Loucy (cell line): ENCODE measurements at regions not wholly inside any gene's neighbourhood (a gene's known extent, or its start where the extent isn't known, plus 50 kb on each side); places are given as distances from the start of the nearest gene placed in this dataset.

ENCODE experiments used
- H2AFZ ChIP-seq: fragments of 200-600 bp; sonication (generic); 2 replicates; pipeline ENCODE4 v1.6.0; 2016; ENCODE audit warnings: antibody characterized with exemption, mild to moderate bottlenecking, low read length, moderate library complexity
- H3F3A ChIP-seq: fragments of 200-600 bp; 2 replicates; pipeline ENCODE4 v1.6.0; 2016; ENCODE audit warnings: antibody characterized with exemption, low read depth, mild to moderate bottlenecking
- H3K27me3 ChIP-seq: fragments of 200-600 bp; sonication (generic); 2 replicates; pipeline ENCODE4 v1.6.1; 2014; ENCODE audit warnings: low read length, mild to moderate bottlenecking; ENCODE audit not compliant: insufficient read depth, poor library complexity, severe bottlenecking
- H3K36me3 ChIP-seq: fragments of 200-600 bp; sonication (generic); 2 replicates; pipeline ENCODE4 v1.6.1; 2016; ENCODE audit warnings: low read length; ENCODE audit not compliant: insufficient read depth
- H3K4me1 ChIP-seq: fragments of 200-600 bp; sonication (generic); 2 replicates; pipeline ENCODE4 v1.5.1; 2014; ENCODE audit warnings: low read length, mild to moderate bottlenecking; ENCODE audit not compliant: insufficient read depth, poor library complexity, severe bottlenecking
- H3K4me2 ChIP-seq: fragments of 200-600 bp; sonication (generic); 2 replicates; pipeline ENCODE4 v1.6.0; 2014; ENCODE audit warnings: antibody characterized with exemption, low read length, low read depth, mild to moderate bottlenecking; ENCODE audit not compliant: poor library complexity, severe bottlenecking
- H3K4me3 ChIP-seq: fragments of 200-600 bp; sonication (generic); 2 replicates; pipeline ENCODE4 v1.5.1; 2014; ENCODE audit warnings: low read length, mild to moderate bottlenecking, mixed read lengths; ENCODE audit not compliant: poor library complexity, severe bottlenecking
- H3K79me2 ChIP-seq: fragments of 200-600 bp; sonication (generic); 2 replicates; pipeline ENCODE4 v1.6.1; 2014; ENCODE audit warnings: low read length; ENCODE audit not compliant: insufficient read depth
- H3K9ac ChIP-seq: fragments of 200-600 bp; sonication (generic); 2 replicates; pipeline ENCODE4 v1.6.0; 2014; ENCODE audit warnings: mild to moderate bottlenecking, low read depth, low read length, moderate library complexity; ENCODE audit not compliant: poor library complexity, severe bottlenecking
- H3K9me2 ChIP-seq: fragments of 200-600 bp; sonication (generic); replicated peaks from 2 replicates; pipeline ENCODE4 v1.6.1; 2016; ENCODE audit warnings: low read depth, low read length, mixed read lengths
- H3K9me3 ChIP-seq: fragments of 200-600 bp; sonication (generic); 2 replicates; pipeline ENCODE4 v1.6.1; 2014; ENCODE audit warnings: mild to moderate bottlenecking, antibody characterized with exemption, low read length, low read depth; ENCODE audit not compliant: insufficient read depth
- H4K20me1 ChIP-seq: fragments of 200-600 bp; sonication (generic); 2 replicates; pipeline ENCODE4 v1.6.0; 2014; ENCODE audit warnings: antibody characterized with exemption, low read length, mild to moderate bottlenecking; ENCODE audit not compliant: insufficient read depth, poor library complexity, severe bottlenecking
- EZH2phosphoT487 ChIP-seq: fragments of 200-600 bp; IDR thresholded peaks from 2 replicates; pipeline ENCODE4 v1.6.1; 2018; ENCODE audit warnings: antibody characterized with exemption, mild to moderate bottlenecking, moderate library complexity, borderline replicate concordance
- TF ChIP-seq, protein P1 (sequence below): fragments of 200-600 bp; sonication (generic); conservative IDR thresholded peaks from 2 replicates; pipeline ENCODE4 v1.5.1; 2014; ENCODE audit warnings: mild to moderate bottlenecking, antibody characterized with exemption, low read length

DNA sequence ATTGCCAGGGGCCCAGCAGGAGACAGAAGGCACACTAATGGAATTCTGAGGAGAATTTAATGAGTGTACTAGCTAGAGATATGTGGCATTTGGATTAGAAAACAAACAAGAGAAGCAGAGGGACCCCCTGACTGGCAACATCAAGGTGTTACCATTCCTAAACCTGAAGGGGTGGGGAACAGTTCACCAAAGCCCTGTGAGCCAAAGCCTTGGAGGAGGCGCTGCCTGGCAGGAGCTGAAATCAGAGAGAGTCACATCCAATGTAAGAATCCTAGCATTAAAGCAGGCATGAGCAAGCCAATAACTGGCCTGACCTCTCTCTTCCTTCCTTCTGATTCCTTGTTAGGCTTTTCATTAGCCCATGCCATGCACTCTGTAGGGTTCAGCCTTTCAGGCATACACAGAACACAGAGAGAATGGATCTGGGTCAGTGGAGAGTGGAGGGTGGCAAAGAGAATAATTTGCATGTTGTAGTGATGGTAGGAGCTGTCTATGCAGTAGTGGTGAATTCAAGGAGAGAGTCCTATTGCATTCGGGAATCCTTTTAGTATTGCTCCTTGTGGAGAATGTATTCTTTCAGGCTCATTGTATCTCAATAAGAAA, 367.2 kb upstream of the MAN1A1 start:
- no peaks in the 10 kb centered on the region for H3K36me3 ChIP-seq
- H3K27me3 ChIP-seq: no peaks in the 10 kb centered on the region
- H3K9me3 ChIP-seq: no peaks in the 10 kb centered on the region
- H3F3A ChIP-seq: no peaks in the 10 kb centered on the region
- no peaks in the 10 kb centered on the region for H3K79me2 ChIP-seq
- H3K9ac ChIP-seq: no peak overlapping the region
- H4K20me1 ChIP-seq: no peaks in the 10 kb centered on the region
- H3K4me3 ChIP-seq: no peak overlapping the region
- H3K4me2 ChIP-seq: no peak overlapping the region
- TF ChIP-seq, protein P1, sequence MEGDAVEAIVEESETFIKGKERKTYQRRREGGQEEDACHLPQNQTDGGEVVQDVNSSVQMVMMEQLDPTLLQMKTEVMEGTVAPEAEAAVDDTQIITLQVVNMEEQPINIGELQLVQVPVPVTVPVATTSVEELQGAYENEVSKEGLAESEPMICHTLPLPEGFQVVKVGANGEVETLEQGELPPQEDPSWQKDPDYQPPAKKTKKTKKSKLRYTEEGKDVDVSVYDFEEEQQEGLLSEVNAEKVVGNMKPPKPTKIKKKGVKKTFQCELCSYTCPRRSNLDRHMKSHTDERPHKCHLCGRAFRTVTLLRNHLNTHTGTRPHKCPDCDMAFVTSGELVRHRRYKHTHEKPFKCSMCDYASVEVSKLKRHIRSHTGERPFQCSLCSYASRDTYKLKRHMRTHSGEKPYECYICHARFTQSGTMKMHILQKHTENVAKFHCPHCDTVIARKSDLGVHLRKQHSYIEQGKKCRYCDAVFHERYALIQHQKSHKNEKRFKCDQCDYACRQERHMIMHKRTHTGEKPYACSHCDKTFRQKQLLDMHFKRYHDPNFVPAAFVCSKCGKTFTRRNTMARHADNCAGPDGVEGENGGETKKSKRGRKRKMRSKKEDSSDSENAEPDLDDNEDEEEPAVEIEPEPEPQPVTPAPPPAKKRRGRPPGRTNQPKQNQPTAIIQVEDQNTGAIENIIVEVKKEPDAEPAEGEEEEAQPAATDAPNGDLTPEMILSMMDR: no peak
- no peak for TF ChIP-seq EZH2phosphoT487
- no peaks in the 10 kb centered on the region for H3K4me1 ChIP-seq
- no peak overlapping the region for H2AFZ ChIP-seq
- no peaks in the 10 kb centered on the region for H3K9me2 ChIP-seq

DNA sequence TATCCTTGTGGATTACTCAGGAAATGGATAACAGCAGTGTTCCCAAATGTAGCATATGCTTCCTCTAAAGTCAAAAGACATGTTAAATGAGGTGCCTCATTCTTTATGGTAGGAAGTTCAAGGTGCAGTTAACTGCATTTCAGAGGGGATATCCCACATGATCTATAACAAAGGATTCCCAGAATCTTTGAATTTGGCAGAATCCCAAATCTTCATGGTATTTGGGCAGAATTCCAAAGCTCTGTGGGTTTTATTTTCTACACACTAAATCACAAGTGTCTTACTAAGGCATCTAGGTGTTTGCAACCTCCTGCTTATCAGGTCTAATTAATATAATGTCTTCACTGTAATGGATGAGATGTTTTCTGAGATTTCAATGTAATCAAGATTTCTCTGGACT, 364.3 kb upstream of the MAN1A1 start:
- Histone ChIP-seq H4K20me1 (no peaks in the 10 kb centered on the region), H3K4me2 (no peak overlapping the region), H3K9me2 (no peaks in the 10 kb centered on the region), H3K4me3 (no peak overlapping the region), H3F3A (no peaks in the 10 kb centered on the region), H3K79me2 (no peaks in the 10 kb centered on the region), H2AFZ (no peak overlapping the region), H3K4me1 (no peaks in the 10 kb centered on the region), H3K27me3 (no peaks in the 10 kb centered on the region), H3K9me3 (no peaks in the 10 kb centered on the region), H3K36me3 (no peaks in the 10 kb centered on the region), H3K9ac (no peak overlapping the region)
- TF ChIP-seq, protein P1: no peak
- TF ChIP-seq EZH2phosphoT487: no peak

DNA sequence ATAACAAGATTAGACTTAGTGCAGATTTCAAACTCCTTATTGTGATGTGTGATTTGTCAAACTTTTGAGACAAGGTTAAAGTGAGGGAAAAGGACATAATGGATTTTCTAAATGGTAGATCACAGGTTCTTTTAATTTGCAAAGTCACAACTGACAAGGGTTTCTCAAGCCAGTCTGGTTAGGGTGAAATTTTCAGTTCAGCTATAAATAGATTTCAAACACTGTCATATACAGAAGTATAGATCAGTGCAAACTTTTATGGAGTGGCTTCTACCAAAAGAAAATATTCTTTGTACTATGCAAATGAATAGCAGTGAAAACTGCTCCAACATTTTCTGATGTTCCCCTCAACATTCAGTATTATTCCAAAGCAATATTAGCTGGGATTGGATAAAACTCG, 337.1 kb upstream of the MAN1A1 start:
- H3K4me1 ChIP-seq: peaks cover 5% of the 10 kb centered on the region

More for the DNA sequence above, 337.1 kb upstream of the MAN1A1 start:
- Histone ChIP-seq H3K9me2 (no peaks in the 10 kb centered on the region), H3K36me3 (no peaks in the 10 kb centered on the region), H3K9me3 (no peaks in the 10 kb centered on the region), H3K4me2 (no peak overlapping the region), H3K9ac (no peak overlapping the region), H4K20me1 (no peaks in the 10 kb centered on the region), H3K79me2 (no peaks in the 10 kb centered on the region), H2AFZ (no peak overlapping the region), H3F3A (no peaks in the 10 kb centered on the region), H3K4me3 (no peak overlapping the region), H3K27me3 (no peaks in the 10 kb centered on the region)
- TF ChIP-seq, protein P1: no peak
- no peak for TF ChIP-seq EZH2phosphoT487
